HK-2 (cell line): ENCODE measurements at regions not wholly inside any gene's neighbourhood (a gene's known extent, or its start where the extent isn't known, plus 50 kb on each side); places are given as distances from the start of the nearest gene placed in this dataset.

Experiments
- DNase-seq: peaks from one replicate; pipeline ENCODE4 v3.0.0-alpha.2; 2018; ENCODE audit not compliant: unreplicated experiment

DNA sequence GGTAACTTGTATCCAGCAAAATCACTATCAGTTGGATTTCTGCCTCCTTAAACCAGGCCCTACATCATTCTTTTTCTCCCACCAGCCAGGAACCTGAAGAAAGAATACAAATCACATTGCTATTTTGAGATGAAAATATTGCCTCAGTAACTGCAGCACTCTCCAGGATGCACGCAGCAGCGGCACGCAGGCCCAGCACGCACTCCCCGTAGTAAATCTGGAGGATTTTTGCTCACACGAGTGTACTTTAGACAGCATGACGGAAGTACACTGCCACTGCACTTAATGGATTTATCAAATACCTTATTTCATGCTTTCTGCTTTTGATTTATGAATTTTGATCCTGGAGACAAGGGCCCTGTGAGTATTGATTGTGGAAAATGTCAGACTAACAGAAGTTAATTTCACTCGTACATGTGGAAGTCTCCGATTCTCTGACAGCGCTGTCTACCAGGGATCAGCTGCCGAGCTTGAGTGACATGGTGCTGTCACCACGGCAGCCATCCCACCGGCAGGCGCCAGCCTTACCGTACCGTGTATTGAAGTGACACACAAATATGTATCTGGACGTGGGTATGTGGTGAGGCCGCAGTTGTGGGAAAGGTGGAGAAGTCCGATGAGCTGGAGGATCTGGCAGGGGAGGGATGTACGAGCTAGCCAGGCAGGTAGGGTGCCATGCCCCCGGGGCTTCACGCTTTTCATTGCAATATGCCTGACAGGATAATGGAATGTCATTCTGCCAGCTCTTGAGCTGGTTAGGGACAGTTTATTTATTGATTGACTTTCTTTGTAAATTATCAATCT lies 863.7 kb downstream of the GALR1 start:
- no peak for DNase-seq

DNA sequence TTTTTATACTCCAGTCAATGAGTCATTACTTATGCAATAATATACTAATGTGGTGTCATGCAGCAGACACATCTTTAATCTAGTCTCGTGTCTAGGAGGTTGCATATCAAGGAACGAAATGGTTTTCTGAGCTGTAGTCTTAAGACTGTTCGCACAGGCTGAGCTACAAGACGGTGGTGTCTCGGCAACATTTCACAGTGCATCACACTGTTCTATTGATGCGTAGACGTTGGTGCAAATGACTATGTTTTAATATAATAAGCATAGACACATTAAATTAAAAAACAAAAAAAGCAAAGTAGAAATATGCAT lies 864.2 kb downstream of the GALR1 start:
- DNase-seq: no peak

DNA sequence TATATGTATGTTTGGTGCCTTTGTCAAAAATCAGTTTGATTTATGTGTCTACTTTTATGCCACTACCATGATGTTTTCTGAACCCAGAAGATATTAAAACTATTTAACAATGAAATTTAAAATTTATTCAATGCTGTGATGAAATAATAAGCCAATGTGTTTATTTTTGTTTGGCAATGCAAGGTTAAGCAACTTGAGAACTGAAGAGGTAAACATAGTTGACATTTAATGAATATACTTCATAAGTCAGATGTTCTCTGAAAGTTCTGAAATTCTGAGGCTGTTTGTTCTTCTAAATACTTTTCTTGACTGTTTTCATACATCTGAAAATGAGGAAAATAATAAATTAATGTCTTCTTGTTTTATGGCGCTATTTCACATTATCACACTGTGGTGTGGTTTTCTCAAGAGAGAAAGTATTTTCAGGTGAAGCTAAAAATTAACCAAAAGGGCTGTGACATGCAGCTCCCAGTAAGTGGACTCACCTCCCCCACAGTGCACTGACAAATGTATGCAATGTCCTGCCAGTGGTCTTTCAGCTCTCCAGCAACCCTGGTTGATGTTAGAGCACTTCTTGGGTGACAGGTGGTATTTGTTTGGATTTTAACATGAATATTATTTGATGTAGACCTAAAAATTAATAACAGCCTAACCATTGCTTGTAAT lies 863.6 kb upstream of the SALL3 start:
- no peak for DNase-seq

DNA sequence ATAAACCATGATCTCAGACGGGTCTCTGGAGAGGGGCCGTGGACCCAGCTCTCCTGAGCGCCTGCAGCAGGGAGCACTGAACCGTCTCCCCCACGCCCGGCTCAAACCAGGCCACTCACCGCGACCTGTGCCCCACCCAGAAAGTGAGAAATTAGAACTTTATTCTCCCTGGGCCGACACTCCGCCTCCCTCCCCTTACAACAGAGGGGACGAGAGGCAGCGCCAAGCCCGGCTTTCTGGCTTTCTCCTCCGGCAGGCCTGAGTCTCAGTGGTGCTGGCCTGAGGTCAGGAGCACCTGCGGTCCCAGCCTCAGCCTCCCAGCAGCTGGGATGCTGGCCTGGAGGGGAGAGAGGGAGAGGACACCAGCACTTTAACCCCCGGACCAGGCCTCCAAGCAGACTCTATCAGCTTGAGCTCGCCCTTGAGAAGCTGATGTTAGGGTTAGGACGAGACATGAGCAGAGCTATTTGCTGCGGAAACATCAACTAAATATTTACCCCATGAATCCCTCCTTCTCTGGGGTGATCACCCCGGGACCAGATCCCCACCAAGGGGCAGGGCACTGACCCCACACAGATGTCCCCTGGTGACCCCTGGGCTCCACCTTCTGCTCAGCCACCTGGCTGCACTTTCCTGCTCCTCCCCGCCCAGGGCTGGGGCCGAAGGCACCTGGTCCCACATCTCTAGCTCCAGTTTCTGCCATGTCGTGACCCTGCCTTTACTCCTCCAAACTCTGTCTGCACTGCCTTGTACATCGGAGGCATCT lies 856.3 kb upstream of the SALL3 start:
- no peak for DNase-seq

DNA sequence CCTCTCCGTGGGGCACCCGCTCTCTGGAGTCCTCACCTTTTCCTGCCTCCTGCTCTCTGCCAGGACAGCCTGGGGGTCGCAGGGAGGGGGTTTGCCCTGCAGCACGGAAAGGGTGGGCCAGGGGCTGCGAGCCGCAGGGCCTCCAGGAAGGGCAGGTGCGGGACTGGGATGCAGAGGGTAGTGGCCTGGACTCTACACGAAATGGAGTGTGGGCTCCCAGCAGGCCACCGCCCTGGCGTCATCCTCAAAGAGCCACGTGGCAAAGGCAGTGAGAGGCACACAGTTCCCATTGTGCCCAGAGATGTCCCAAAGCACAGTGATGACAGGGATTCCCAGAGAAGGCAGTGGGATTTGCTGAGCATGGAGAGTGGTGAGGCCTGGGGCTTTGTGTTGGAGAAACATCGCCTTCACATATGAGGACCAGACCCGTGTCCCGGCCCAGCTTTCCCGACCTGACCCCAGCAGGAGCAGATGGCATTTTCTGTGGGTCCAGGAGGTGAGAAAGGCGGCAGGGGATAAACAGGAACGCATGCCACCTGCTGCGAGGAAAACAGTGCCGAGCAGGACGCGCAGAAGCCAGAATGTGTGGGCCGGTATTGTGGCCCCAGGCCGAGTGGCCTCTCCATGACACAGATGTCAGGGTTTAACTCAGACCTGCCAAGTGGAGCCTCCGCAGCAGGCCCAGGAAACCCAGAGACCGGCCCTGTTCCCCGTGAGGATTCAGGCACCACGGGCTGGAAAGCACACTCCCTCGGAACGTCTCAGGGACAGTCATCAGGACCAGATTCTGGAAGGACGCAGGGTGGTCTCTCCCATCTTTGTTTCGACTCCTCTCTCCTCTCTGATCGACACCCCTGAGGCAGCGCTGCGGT lies 855.5 kb upstream of the SALL3 start:
- DNase-seq: no peak

DNA sequence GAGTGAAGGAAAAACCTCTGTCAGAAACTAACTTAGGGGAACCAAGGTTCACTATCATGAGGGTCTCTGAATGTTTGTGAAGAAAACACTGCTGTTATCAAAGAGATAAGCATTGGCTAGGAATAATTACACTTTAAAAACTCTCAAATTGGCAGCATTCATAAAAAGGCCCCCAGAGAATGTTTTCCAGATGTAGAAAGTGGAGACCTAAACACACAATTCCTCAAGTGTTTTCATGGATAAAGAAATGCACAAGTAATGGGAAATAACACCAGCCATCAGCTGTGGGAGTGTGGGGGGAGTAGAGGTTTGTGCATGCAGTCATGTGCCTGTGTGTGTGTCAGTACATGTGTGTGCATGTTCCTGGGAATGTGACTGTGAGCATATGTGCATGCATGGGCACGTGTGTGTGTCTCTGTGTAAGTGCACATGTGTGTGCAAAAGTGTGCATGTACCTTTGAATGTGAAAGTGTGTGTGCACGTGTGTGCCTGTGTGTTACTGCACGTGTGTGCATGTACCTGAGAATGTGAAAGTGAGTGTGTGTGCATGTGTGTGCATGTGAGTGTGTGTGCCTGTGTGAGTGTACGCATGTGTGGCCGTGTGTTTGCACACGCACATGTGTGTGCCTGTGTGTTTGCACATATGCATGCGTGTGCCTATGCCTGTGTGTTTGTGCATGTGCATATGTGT lies 854.3 kb upstream of the SALL3 start:
- no peak for DNase-seq

DNA sequence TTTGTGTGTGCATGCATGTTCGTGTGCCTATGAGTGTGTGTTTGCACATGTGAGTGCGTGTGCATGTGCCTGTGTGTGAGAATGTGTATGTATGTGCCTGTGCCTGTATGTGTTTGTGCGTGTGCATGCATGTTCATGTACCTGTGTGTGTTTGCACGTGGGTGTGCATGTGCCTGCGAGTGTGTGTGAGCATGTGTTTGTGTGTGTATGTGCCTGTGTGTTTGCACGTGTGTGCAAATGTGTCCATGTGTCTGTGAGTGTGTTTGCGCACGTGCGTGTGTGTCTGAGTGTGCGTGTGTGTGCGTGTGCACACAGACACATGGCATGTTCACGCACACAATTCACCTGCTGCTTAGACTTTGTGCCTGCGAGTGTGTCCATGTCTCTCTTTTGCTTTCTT lies 853.5 kb upstream of the SALL3 start:
- no peak for DNase-seq

DNA sequence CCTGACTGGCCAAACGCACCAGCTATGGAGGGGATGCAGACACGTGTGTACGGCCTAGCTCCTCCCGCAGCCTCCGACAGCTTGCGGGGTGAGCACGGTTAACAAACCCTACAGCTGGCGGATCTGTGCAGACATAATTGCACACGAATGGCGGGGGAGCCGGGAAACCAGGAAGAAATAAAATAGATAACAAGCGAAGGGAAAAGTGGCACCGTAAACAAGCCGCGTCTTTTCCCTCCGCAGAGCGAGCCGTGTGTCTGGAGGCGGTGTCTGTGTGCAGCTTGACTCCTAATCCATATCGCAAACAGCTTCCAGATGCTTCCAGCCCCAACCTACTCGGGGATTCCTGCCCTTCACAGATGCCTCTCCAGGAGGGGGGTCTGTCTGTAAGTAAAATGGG lies 853.1 kb upstream of the SALL3 start:
- no peak for DNase-seq

DNA sequence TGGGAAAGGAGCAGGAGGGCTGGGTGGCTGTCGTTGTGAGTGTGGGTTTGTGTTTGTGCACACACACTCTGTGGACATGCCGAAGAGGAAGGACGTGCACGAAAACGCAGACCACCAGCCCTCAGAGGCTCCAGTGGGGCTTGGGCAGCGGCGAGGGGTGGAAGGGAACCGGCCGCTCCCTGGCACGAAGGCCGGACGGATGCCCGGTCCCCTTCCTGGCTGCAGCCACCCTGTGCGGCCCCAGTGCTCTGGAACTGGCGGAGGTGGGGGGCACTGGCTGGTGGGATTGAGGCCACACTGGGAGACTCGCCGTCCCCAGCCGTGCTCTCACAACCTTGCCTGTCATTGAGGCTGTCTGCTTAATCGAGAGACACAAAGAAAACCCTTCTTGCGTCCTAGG lies 852.6 kb upstream of the SALL3 start:
- DNase-seq: no peak

DNA sequence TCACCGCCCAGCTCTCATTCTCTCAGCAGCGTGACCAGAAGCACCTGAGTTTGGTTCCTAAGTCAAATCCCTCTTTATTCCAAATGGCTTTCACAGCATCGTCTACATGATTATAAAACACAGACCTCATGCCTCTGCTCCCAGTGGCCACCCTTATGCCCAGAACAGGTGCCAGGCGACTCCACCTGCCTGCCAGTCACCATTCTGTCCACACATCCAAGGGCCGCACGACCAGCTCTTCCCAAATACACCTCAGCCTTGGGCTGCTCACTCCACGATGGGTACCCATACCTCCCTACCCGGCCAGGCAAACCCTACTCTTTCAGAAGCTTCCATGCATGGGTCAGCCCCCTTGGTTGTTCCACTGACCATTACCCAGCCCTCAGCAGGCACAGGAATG lies 851.6 kb upstream of the SALL3 start:
- no peak for DNase-seq

DNA sequence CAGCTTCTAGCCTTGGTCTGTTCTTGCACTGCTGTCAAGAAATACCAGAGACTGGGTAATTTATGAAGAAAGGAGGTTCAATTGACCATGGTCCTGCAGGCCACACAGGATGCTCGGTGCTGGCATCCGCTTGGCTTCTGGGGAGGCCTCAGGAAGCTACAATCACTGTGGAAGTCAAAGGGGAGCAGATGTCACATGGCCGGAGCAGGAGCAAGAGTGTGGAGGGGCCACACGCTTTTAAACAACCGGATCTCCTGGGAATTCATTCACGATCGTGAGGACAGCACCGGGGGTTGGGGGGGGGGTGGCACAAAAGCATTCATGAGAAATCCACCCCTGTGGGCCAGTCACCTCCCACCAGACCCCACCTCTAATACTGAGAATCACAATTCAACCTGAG lies 850.4 kb upstream of the SALL3 start:
- DNase-seq: no peak

DNA sequence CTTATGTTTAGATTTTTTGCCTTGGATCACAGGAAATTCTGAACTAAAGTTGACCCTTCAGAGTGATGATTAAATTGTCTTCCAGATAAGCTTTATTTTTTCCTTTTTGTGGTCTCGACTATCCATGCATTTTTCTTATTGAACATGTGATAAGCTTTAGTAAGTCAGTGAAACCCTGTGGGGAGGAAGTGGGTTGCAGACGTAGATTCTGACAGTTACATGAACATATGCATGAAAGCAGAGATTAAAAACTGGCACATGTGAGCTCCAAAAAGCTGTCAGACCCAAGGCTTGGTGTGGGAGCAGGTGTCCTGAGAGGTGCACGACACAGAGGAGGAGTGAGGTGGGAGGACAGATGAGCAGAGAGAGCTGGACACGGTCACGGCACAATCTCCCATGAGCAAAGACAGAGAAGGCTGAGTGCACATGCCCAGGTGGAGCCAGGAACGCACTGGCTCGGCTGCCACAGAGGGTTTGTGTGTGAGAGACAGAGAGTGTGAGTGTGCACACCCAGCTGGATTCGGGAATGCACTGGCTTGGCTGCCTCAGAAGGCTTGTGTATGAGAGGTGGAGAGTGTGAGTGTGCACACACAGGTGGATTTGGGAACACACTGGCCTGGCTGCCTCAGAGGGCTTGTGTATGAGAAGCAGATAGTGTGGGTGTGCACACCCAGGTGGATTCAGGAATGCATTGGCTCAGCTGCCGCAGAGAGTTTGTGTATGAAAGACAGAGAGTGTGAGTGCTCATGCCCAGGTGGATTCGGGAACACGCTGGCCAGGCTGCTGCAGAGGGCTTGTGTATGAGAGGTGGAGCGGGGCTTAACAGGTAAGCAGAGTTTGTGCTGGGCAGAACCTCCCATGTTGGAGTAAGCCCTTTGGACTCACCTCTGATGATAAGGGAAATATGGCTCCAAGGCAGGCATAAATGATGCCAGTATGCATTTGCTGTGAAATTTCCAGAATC lies 849.1 kb upstream of the SALL3 start:
- no peak for DNase-seq

DNA sequence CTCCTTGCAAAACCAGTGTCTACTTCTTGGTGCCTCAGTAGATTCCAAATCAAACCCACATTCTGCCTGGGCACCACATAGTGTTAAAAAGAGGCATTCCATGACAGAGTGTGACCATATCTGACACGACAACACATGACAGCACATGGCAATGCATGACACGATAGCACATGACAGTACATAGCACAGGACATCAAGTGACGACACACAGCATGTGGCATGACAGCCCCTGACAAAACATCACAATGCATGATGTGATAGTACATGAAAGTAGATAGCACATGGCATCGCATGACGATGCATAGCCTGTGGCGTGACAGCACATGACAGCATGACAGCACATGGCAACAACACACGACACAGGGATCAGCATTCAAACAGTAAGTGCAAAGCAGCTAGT lies 845.9 kb upstream of the SALL3 start:
- no peak for DNase-seq

DNA sequence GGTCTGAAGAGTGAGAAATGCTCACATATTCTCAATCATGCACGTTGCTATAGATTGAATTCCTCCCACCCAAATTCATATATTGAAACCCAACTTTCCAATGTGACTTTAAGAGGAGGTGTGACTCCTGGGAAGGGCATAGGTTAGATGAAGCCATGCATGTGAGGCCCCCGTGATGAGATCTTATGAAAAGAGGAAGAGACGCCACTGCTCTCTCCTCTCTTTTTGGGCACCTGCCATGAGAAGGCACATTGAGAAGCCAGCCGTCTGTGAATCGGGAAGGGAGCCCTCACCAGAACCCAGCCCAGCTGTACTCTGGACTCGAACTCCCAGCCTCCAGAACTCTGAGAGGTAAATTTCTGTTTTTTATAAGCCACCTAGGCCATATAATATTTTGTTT lies 842.6 kb upstream of the SALL3 start:
- no peak for DNase-seq

DNA sequence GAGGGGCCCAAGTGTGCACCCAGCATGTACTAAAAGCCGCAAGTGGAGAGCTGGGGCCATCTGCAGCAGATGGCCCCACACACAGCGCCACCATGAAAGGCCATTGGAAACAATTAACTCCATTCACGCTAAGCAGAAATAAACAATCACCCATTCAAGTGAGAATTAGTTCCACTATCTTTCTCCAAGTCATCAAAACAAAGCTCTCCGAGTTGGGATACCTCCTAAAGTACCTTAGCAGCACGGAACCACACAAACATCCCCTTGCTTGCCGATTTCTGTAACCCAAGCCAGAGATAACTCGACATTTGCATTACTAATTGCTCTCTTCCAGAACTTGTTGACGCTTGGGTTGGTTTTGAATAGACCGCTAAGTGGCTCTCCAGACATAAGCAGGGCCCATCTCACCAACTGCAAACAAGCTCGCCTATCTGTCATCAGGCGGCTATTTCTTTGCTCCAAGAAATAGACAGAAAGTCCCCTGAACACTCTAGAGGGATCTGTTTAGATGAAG lies 840.6 kb upstream of the SALL3 start:
- DNase-seq: no peak

DNA sequence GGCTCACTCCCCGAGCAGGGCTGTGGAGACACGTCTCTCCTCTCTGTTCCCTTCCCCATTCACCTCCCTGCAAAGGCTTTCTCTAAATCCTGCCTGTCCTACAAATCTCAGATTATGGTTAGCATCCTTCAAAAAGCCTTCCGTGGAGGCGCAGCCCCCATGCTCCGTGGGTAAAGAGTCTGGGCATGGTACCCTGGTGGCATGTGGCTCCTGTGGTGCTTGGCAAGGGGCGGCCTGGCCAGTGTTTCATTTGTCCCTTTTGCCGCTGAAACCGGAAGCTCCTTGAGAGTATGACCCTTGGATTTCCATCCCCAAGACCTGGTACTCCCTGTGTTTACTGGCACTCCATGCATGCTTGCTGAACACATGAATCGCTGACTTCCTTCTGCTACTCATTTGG lies 839.3 kb upstream of the SALL3 start:
- no peak for DNase-seq

DNA sequence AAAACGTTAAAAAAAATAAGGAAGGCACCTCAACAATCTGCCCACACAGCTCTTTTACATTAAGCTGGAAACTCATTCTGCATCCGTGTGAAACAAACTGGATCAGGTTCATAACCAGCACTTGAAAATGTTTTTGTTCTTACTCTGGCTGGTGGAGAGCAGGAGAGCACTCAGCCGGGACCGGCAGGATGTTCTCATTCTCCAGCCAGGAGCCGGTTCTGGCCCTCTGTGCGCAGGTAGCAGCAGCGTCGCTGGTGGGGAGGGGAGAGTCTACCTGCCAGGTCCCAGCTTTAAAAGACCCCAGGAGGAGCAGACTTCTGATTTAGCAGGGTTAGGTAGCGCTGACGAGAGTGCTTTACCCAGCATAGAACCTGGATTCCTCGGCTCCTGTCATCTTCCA lies 834.9 kb upstream of the SALL3 start:
- no peak for DNase-seq

DNA sequence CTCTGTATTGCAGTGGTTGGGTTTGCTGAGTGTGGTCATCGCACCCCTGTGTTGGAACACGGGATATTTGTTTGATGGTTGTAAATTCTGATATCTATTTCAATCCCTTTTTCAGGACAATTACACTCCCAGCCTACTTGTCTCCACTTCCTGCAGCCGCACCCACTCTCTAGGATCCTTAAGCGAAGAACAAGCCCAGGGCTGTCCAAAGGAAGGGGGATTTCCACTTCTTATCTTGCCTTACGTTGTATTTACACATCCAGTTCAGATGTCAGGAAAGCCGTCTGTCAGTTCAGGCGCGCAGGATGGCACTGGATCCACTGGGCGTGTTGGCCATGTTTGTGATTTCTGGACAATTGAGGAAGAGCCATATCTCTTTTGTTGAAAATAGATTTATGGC lies 834.5 kb upstream of the SALL3 start:
- DNase-seq: no peak

DNA sequence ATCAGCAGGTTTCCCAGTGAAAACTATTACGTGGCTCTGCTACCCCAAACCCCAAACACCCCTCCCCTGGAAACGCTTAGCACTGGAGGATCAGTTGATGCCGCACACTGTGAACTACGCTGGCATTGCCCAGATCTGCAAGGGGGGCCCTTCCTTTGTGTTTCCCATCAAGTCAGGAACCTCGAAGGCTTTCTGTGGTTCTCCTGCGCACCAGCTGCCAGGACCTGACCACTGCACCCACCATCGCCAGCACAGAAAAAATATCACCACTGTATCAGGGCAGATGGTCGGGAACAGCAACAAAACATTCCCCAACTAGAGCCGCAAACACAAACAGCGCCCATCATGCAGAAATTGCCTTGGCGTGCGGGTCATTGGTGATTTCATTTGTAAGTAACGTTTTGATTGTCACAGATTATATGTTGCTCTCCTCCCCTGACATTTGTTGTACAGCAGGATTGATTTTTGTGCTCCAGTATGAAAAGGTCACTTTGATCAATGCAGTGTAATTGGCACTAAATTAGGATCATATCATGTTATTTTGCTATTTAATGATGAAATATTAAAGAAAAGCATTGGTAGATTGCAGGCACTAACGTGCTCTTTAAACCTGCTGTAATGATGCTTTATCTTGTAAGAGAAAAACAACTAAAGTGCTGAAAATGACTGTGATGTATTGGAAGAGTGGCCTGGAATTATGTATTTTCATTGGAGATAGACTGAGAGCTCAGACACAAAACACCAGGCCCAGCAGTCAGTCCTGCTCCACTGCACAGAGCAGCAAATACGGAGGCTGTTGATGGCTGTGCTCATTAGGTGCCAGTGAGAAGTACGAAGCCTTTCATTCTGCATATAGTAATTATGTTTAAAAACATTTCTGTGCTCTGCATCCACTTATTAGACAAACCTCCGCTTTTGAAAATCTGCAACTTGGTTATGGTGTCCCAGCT lies 833.2 kb upstream of the SALL3 start:
- DNase-seq: no peak
